ENCODE measurements at regions not wholly inside any gene's neighbourhood (a gene's known extent, or its start where the extent isn't known, plus 50 kb on each side); places are given as distances from the start of the nearest gene placed in this dataset.

- no peak overlapping the region for H3K27ac Mint-ChIP-seq (ENCODE audit: unreplicated experiment)
- no peak for DNase-seq (ENCODE audit: low read depth, low spot score)
- H3K36me3 Mint-ChIP-seq (ENCODE audit: low read depth), result no peaks in the 10 kb centered on the region
- no peaks in the 10 kb centered on the region for H3K9me3 Mint-ChIP-seq
- no peaks in the 10 kb centered on the region for H3K4me1 Mint-ChIP-seq
- no peak overlapping the region for H3K4me3 Mint-ChIP-seq
- peaks cover 22% of the 10 kb centered on the region for H3K27me3 Mint-ChIP-seq (ENCODE audit: low read depth)
- no peak for TF ChIP-seq CTCF (conservative IDR thresholded peaks at IDR 0.05)
These were observed 107.8 kb downstream of the OTX2 start for GRCh38 chr14:56702515-56702914.
